ENCODE measurements at regions not wholly inside any gene's neighbourhood (a gene's known extent, or its start where the extent isn't known, plus 50 kb on each side); places are given as distances from the start of the nearest gene placed in this dataset.

- TF ChIP-seq POLR2A (IDR thresholded peaks at IDR 0.05) (no peak), CTCF (IDR thresholded peaks at IDR 0.05) (no peak)
Observed at GRCh38 chr7:17552952-17553351, 254.5 kb downstream of the AHR start.
